Peyer's patch (tissue), 4 donors: ENCODE measurements at regions not wholly inside any gene's neighbourhood (a gene's known extent, or its start where the extent isn't known, plus 50 kb on each side); places are given as distances from the start of the nearest gene placed in this dataset.

Experiments used
- CTCF ChIP-seq, 6 experiments: fragments of 450-650 bp in 4 of 6; fragments of 200-600 bp in 2 of 6; sonication (generic) in 1 of 6; IDR thresholded peaks; one replicate each; pipeline ENCODE4 v1.5.1; 2017 to 2019; ENCODE audit warnings: antibody characterized with exemption in 6 of 6, mild to moderate bottlenecking in 3 of 6, moderate library complexity in 1 of 6
- POLR2A ChIP-seq, 2 donors: fragments of 450-650 bp; IDR thresholded peaks; one replicate each; pipeline ENCODE4 v1.5.1; 2017; ENCODE audit warnings: antibody characterized with exemption in 2 of 2, mild to moderate bottlenecking in 2 of 2, moderate library complexity in 2 of 2

- no peak for TF ChIP-seq CTCF (IDR thresholded peaks at IDR 0.05)
- no peak for TF ChIP-seq POLR2A (IDR thresholded peaks at IDR 0.05)
Observed at GRCh38 chr18:69109686-69110085, 291.0 kb upstream of the DOK6 start.
